Activated CD4-positive, CD25-positive, alpha-beta regulatory T cell (primary cell): ENCODE measurements at regions not wholly inside any gene's neighbourhood (a gene's known extent, or its start where the extent isn't known, plus 50 kb on each side); places are given as distances from the start of the nearest gene placed in this dataset.

Experiments
- DNase-seq, 4 experiments: peaks; one replicate each; lab custom pipeline; 2025; lab: John Stamatoyannopoulos, UW

DNA sequence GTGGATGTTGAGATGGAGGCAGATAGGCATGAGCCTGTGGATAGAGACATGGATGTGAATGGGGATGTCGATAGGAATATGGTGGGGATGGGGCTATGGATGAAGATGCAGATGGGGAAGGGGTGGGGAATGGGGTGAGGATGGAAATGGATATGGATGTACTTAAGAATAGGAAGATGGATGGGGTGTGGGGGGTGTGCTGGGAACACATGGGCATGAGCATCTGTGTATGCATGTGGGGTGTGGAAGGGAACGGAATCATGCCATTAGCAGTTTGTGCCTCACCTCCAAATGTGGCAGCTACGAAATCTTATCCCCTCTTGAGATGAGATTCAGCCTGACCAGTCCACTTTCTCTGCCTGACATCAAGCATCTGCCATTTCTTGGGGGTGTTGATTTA lies 359.5 kb upstream of the MGMT start:
- no peak for DNase-seq

DNA sequence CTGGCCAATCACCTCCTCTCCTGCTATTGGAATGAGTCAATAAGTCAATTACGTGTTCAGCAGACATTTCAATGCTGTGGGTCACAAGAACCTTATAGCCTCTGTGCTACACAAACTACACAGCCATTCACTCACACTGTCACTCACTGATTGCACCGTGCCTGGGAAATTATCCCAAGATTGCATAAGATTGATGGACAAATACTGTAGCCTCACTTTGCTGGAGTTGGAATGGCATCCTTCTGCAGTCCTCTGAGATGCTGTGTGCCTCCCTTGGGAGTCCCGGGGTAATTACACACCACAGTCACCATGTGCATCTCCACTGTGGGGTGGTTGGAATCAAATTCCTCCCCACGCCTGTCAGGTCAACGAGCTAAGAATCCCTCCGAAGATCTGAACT lies 358.7 kb upstream of the MGMT start:
- DNase-seq = no peak

GRCh38 chr10:129108994-129109393 lies 358.0 kb upstream of the MGMT start:
- DNase-seq = no peak

DNA sequence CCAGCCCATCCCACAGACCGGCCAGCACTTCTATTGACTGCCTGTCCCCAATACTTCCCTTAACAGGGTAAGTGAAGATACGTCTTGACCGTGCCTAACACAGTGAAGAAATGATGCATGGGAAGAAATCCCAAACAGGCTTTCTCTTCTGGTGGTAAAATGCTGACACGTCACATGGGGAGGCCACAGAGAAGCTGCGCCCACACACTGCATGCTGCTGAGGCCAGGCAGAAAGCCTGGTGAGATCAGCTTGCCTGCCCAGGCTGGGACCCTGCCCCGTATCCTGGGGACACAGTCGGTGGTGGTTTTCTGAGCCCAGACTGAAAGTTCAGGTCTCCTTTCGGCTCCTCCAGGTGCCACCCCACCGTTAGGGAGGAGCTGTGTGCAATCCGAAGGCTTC lies 356.3 kb upstream of the MGMT start:
- no peak for DNase-seq

DNA sequence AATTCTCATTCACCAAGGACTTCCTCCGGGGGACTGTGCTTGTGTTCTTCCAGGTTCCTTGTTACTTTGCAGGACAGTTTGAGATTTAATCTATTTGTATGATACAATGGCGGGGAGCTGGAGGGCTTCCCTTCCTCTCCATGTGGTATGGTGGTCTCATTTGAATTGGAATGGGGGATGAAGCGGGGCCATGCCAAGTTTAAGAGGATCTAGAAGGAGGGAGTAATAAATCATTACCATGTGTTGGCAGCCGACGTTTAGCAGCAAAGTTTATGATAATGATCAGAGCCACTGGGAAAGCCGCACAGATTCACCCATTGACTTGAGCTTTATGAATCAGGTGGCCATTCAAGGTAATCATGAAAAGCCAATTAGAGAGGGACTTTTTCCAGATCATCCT lies 355.1 kb upstream of the MGMT start:
- no peak for DNase-seq

DNA sequence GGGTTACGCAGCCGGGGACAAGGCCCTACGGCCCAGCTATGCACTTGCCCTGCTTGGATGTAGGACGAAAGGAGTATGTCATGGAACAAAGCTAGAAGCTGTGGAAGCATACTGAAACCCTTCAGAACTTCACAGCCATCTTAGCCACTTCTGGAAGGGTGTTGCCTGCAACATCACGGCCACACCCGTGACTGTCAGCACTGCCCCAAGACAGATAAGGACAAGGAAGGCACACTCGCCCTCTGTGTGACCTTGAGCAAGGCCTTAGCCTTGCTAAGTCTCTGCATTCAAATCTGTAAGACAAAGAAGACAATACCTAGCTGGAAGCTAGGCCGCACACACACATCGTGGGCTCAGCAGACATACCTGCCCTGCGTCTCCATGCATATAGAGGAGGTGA lies 352.5 kb upstream of the MGMT start:
- no peak for DNase-seq

GRCh38 chr10:129116371-129116770 lies 350.7 kb upstream of the MGMT start:
- DNase-seq = no peak

- no peak for DNase-seq
Observed at GRCh38 chr10:129120441-129120840, 346.6 kb upstream of the MGMT start.

- no peak for DNase-seq
Observed at GRCh38 chr10:129122846-129123245, 344.2 kb upstream of the MGMT start.

- no peak for DNase-seq
Observed at GRCh38 chr10:129123428-129123827, 343.6 kb upstream of the MGMT start.

- DNase-seq = no peak
Observed at GRCh38 chr10:129126982-129127381, 340.1 kb upstream of the MGMT start.

DNA sequence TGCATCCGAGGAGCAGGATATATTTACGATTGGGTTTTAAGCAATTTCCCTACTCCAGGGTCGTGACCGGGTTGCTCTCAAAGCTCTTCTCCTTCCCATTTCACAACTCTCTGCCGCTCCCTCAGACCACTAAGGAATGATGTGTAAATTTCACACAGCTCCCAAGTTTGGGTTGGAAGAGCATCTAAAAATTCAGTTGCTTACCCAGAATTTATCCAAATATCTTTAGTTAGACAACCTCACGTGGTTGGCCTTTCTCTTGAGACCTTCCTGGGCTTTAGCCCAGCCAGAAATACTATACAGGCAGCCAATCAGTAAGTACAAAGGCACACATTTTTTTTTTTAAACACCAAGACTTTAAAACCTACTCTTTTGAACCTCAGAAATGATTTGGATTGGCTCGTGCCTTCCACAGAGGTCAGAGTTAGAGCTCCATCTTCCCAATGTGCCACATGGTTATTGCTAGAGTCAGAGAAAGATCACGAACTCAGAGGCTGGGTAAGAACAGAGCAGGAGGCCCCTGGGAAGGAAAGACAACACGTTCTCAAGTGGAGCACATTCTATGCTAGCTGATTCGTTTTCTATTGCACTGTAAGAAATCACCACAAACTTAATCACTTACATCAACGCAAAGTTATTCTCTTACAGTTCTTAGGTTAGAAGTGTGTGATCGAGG lies 335.4 kb upstream of the MGMT start:
- DNase-seq = no peak

DNA sequence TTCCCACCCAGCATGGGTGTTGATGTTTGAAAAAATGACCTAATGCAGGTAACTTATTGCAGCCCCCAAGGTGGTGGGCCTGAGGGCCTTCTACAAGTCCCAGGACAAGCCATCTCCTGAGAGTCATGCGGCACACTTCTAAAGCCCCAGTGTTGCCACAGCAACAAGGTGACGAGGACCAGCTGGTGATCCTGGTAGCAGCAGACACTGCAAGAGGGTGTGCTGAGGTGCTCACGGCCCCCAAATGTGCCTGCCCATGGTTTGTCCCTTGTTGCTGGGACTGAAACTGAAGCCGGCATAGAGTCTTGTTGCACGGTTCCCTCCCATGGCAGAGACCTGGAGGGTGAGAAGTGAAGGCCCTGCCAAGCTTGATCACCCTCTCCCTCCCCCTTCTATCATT lies 333.2 kb upstream of the MGMT start:
- no peak for DNase-seq

- no peak for DNase-seq
Observed at GRCh38 chr10:129134371-129134770, 332.7 kb upstream of the MGMT start.

GRCh38 chr10:129135624-129136023 lies 331.4 kb upstream of the MGMT start:
- no peak for DNase-seq

- DNase-seq = no peak
Observed at GRCh38 chr10:129136074-129136473, 331.0 kb upstream of the MGMT start.

DNA sequence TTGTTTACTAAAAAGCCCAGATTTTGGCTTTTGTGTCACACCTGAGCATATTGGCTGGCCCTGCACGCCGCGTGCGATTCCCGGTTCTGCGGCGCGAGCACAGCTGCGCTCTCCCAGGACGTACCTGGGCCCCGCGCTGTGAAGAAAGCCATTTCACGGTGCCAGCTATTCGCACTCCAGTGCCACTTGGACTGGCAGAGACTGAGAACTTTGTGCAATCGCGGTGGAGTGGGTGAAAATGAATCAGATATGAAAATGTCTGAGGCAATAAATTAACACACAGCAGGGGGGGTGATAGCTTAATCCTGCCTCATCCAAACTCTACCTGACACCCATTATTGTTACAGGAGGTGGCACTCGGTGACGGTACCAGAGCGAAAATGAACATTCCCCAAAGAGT lies 330.1 kb upstream of the MGMT start:
- no peak for DNase-seq

GRCh38 chr10:129140921-129141885 lies 325.8 kb upstream of the MGMT start:
- no peak for DNase-seq

- DNase-seq = no peak
Observed at GRCh38 chr10:129151281-129151680, 315.8 kb upstream of the MGMT start.

GRCh38 chr10:129156406-129156805 lies 310.6 kb upstream of the MGMT start:
- DNase-seq = no peak

GRCh38 chr10:129157185-129157584 lies 309.9 kb upstream of the MGMT start:
- no peak for DNase-seq

DNA sequence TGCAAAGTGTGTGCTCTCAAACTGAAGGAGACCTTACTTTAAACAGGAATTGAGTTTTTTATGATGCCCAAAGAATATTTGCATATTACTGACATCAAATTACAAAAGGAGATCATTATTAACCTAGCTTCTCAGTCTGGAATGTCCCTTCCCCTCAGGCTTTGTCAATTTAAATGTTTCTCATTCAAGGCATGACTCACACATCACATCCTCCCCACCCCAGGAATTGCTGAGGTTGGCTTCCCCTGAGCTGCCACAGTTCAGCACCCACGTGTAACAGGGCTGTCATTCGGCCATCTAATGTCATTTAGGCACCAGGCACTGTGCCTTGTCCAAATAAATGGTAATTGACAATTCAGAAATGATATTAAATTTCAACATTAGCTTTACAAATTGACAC lies 305.9 kb upstream of the MGMT start:
- no peak for DNase-seq

DNA sequence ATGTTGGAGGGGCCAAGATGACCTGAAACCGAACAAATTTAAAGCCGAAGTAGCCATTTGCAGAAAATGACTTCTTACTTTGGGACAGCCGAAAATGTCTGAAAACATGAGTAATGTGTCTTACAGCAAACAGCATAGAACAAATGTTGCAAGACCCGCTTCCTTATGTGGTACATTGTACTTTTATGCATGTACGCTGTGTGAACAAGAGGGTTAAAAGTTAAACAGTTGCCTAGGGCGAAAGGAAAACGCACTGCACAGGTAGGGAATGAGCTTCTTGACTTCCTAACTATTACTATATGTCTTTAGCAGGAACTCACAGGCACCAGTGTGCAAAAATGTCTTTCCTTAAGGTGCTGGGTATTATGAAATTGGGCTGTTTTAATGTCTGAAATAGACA lies 303.5 kb upstream of the MGMT start:
- no peak for DNase-seq
